HUES64 (cell line): ENCODE measurements at regions not wholly inside any gene's neighbourhood (a gene's known extent, or its start where the extent isn't known, plus 50 kb on each side); places are given as distances from the start of the nearest gene placed in this dataset.

Experiments
- H3K27ac ChIP-seq: 2 replicates; pipeline ENCODE4 v1.7.0; 2013; ENCODE audit warnings: low read depth, low read length, inconsistent platforms
- H3K27me3 ChIP-seq: 2 replicates; pipeline ENCODE4 v1.6.1; 2013; ENCODE audit warnings: mild to moderate bottlenecking, low read length; ENCODE audit not compliant: insufficient read depth
- H3K36me3 ChIP-seq: 2 replicates; pipeline ENCODE4 v1.6.1; 2013; ENCODE audit warnings: mild to moderate bottlenecking, low read length; ENCODE audit not compliant: insufficient read depth
- H3K4me1 ChIP-seq: 2 replicates; pipeline ENCODE4 v1.6.1; 2013; ENCODE audit warnings: mild to moderate bottlenecking, low read length, moderate library complexity; ENCODE audit not compliant: insufficient read depth
- H3K4me3 ChIP-seq: 2 replicates; pipeline ENCODE4 v1.5.1; 2013; ENCODE audit warnings: mild to moderate bottlenecking, low read length, moderate library complexity
- H3K9ac ChIP-seq: 2 replicates; pipeline ENCODE4 v1.6.1; 2013; ENCODE audit warnings: mild to moderate bottlenecking, low read depth, low read length
- H3K9me3 ChIP-seq: 2 replicates; pipeline ENCODE4 v1.6.1; 2013; ENCODE audit warnings: low read depth, low read length; ENCODE audit not compliant: insufficient read depth
- WGBS: fragments of 150-250, 120-280 bp; methylation state at CpG from one replicate; pipeline ENCODE4 v1.1.7; 2013; ENCODE audit warnings: missing lambda C conversion rate; 5-methylcytosine and 5-hydroxymethylcytosine counted together

DNA sequence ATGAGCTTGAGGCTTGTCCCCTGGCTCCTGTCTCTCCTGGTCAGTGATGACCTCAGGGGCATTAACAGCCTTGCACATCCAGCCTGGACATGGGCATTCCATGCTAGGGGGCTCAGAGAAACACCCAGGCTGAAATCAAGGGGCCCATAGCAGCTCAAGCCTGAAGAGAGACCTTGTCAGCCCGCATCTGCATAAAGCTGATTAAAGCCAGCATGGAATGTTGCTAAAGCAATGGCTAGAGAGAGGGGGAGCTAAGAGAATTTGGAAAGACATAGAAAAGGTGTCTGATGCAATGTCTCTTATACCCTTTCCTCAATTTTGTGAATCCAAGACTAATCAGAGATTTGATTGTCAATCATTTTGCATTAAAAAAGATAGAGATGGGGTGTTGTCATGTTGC, 51.4 kb upstream of the WSCD1 start:
- H3K36me3 ChIP-seq, result no peaks in the 10 kb centered on the region
- no peaks in the 10 kb centered on the region for H3K27me3 ChIP-seq
- no peak overlapping the region for H3K9ac ChIP-seq
- H3K4me1 ChIP-seq, result no peaks in the 10 kb centered on the region; the same call in 1 of the 2 replicates
- H3K27ac ChIP-seq, result no peak overlapping the region
- H3K4me3 ChIP-seq, result no peak overlapping the region
- H3K9me3 ChIP-seq, result no peaks in the 10 kb centered on the region
- 60% methylated on average over 1 of the region's 1 CpG for WGBS

- Histone ChIP-seq H3K27ac (no peak overlapping the region), H3K9ac (no peak overlapping the region), H3K36me3 (no peaks in the 10 kb centered on the region), H3K4me1 (no peaks in the 10 kb centered on the region; the same call in 1 of the 2 replicates), H3K27me3 (no peaks in the 10 kb centered on the region), H3K4me3 (no peak overlapping the region), H3K9me3 (no peaks in the 10 kb centered on the region)
- WGBS, result 94% methylated on average over 5 of the region's 6 CpGs
Observed at GRCh38 chr17:6019959-6020358, 50.2 kb upstream of the WSCD1 start.

DNA sequence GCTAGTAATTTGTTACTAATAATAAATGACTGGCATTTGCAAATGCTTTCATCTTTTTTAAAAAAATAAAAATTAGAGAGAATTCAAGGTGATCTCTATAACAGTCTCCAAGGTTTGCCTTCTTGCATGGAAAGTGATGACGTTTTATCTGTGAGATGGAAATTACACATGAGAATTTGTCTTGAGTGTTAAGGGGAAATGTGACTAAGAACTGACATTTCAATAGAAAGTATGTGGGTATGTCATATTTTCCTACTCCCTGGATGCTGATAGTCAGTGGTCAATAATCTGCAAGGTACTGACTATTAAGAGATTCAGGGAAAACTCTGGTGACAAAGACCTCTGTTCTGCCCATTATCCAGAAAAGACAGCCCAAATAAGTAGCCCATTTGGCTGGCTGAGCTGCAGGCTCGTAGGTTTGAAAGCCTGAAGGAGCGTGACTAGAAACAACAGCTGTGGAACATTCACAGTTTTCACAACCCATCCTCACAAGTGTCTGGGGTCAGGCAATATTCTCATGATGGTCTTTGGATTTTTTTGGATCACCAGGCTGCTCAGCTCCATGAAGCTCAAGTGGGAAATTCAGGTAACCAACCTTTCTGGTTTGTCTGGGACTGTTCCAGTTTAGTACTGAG, 49.7 kb upstream of the WSCD1 start:
- Histone ChIP-seq H3K4me1 (no peaks in the 10 kb centered on the region; the same call in 1 of the 2 replicates), H3K36me3 (no peaks in the 10 kb centered on the region), H3K27ac (no peak overlapping the region), H3K9me3 (no peaks in the 10 kb centered on the region), H3K9ac (no peak overlapping the region), H3K4me3 (no peak overlapping the region), H3K27me3 (no peaks in the 10 kb centered on the region)
- 94% methylated on average over 3 of the region's 3 CpGs for WGBS
